HG03342 (cell line): ENCODE measurements at regions not wholly inside any gene's neighbourhood (a gene's known extent, or its start where the extent isn't known, plus 50 kb on each side); places are given as distances from the start of the nearest gene placed in this dataset.

Experiments used
- ATAC-seq: cut with Tn5 transposase; IDR thresholded peaks from one replicate; pipeline ENCODE4 v1.9.1; 2021; ENCODE audit warnings: mild to moderate bottlenecking, moderate library complexity; ENCODE audit not compliant: unreplicated experiment

DNA sequence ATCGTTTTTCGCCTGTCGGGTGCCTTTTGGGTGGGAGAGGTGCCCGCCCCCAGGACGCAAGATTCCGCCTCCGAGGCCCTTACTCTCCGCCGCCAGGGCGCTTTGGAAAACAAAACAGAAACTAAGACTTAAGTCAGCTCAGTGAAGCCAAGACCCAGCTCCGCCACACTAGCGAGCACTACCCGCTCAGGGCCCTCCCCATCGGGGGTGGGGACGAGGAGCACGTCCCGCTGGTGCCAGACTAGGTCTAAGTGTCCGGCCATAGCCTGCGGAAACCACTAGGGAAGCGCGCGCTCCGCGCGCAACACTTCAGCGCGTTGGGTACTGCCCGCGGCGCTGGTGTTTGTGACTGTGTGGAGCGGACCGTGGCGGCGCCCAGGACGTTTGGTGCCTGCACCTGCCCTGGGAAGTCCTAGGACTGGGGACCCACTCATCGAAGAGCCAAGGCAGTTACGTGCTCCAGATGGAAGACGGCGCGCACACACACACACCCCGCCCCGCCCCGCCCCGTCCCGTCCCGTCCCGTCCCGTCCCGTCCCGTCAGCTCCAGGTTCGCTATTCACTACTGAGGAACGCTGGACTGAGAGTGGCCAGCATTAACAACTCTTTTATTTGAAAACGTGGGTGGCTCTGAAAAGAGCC is 57.6 kb upstream of the BOLA1 start:
- peak; percentile 38 for ATAC-seq

DNA sequence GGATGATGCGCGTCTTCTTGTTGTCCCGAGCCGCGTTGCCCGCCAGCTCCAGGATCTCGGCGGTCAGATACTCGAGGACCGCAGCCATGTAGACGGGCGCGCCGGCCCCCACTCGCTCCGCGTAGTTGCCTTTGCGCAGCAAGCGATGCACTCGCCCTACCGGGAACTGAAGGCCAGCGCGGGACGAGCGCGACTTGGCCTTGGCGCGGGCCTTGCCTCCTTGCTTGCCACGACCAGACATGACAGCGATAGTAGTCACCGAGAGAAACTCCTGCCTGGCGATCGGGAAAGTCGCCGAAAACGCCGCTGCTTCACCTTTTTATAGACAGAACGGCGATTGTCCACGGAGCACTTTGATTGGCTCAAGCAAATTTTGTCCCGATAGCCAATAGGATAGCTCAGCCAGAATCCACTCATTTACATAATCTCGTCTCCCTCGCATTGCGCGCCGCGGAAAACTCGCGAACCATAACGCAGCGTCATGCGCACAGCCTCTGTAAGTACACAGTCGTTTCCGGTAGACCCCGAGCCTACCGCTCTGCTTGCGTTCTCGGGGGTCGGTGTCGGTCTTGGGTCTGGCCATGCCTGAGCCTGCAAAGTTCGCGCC is 56.8 kb upstream of the BOLA1 start:
- peak; percentile 52 for ATAC-seq

DNA sequence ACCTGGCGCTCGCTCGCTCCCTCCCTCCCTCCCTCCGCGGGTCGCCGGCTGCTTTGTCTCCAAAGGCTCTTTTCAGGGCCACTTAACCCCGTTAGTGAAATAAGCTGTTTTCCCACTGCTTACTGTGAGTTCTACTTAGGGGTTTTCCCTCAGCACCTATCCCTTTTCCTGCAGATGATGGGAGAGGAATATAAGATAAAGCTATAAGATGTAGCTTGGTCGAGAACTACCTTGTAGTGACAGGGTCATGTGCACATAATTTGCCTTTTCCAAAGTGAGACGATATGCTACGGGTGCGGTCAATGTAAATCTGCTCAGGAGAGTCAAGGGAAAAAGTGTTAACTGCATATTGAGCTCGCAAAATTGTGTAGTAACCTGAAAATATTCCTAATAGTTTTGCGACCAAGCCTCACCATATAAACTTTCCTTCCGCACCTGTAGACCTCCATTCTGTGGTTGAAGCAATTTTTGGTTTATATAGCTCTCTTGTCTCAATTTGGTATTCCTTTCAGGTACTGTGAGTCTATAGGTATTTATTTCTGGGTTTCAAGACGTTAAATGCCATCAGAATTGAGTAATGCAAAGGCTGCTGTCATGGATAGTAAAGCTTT is 55.8 kb upstream of the BOLA1 start:
- no peak for ATAC-seq

DNA sequence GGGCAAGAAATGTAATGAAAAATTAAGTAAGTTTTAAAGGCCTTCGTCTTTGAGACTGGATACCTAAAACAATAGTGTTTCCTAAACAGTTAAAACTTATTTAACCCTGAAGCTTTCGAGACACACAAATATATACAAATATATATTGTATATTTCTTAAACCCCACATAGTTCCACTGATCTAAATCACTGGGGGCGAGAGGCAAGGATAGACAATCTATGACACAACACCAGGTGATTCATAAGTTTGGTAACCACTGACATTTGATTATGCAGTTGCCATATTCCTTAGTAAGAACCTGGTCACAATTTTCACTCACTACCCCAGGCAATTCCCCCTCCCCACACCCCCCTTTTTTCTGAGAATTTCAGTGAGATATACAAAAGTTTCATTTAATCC is 55.3 kb upstream of the BOLA1 start:
- no peak for ATAC-seq

DNA sequence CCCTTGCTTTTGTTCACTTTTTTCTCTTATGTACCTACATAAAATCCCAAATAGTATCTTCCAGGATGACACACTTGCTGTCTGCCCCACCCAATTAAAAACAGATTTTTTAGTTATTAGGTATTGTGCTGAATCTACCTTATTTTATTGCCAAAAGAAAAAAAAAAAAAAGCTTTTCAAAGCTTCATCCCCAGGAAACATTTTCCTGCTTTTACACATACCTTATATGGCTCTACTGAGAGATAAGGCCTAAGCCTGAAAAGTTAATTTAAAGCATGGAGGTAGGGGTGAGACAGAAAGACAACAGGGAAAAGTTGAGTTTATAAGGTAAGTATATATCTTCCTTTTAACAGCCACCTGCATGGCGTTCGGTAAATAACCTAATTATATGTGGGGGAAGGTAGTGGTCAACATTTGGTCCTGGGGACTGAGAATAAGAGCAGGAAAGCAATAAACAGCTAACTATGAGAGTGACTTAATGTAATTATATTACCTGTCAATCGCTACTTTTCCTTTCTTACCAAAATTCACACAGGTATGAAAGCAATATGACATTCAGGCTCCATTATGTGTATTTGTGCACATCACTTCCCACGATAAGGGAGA is 54.6 kb upstream of the BOLA1 start:
- no peak for ATAC-seq

DNA sequence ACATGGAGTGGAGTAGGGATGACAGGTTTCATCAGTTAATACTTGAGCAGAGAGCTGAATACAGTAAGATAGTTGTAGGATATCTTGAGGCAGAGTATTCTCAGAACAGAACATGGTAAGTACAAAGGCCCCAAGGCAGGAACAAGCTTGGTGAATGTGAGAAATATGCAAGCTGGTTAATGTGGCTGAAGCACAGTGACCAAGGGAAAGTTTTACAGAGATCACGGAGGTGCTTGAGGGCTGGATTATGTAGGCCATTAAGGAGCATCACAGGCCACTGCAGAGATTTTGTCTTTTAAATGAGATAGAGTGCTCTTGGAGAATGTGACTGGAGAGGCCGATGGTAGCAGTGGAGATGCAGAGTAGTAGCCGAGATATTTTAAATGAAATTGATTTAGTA is 54.0 kb upstream of the BOLA1 start:
- no peak for ATAC-seq

DNA sequence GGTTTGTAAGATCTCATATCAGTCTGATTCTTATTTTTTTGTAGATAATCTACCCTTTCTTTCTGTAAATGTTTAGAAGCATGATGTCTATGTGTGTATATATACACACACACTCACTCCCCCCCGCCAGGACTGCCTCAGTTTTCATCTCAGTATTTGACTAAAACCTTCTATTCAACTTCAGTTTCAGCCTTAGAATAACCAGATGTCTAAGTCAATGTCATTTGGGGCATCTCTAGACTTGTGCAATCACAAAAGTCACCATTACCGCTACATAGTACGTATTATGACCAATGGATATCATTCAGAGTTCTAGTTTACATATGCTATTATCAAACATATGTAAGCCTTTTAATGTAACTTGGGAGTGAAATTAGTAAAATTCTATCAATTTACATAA is 53.3 kb upstream of the BOLA1 start:
- ATAC-seq, result no peak

DNA sequence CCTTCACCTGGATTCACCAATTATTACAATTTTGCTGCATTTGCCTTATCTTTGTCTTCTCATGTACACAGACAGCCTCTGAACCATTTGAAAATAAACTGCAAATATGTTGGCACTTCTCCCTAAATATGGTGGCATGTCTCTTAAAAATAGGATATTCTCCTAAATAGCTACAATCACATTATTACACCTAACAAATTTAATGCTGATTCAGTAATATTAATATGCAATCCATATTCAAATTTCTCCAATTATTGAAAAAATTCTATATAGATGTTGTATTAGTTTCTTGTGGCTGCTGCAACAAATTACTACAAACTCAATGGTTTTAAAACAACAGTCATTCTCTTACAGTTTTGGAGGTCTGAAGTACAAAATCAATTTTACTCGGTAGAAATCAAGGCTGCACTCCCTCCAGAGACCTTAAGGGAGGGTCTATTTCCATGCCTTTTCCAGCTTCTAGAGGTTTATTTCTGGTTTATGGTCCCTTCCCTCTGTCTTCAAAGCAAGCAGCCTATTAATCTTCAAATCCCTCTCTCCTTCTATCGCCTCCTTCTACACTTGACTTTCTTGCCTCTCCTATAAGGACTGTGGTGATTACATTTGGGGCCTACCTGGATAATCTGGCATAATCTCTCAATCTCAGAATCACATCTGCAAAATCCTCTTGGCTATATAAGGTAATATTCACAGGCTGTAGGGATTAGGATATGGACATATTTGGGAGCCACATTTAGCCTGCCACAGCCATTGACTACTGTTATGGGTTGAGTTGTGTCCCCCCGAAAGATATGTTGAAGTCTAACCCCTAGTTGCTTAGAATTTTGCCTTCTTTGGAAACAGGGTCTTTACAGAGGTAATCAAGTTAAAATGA is 52.5 kb upstream of the BOLA1 start:
- ATAC-seq, result no peak

DNA sequence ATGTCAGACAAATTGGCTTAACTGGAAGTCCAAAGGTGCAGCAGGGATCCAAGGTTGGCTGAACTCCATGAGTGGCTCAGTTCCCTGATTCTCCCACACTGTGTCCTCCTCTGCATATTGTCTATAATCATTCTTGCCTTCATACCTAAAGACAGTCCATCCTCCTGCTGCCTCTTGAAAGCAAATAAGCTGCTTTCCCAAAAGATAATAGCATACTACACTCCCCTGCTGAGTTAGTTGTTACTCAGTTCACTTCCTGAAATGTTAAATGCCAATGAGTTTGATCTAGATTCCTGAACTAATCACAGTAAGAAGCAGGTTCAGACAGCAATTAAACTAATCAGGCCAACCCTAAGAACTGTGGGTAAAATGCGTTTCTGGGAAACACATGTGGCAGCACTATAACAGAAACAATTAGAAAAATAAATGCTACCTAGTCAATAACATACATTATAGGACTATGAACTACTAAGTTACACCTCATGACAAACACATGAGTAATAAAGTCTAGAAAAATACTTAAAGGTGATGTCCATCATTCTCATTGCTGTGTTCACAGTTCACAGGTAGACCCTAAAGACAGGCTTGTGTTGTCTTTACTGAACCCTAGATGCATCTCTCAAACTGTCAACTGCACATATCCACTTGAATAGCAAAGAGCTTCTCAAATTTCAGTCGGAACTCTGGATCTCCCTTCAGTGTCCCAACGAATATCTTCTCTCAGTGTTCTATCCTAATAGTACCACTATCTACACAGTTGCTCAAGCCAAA is 50.8 kb upstream of the BOLA1 start:
- no peak for ATAC-seq

DNA sequence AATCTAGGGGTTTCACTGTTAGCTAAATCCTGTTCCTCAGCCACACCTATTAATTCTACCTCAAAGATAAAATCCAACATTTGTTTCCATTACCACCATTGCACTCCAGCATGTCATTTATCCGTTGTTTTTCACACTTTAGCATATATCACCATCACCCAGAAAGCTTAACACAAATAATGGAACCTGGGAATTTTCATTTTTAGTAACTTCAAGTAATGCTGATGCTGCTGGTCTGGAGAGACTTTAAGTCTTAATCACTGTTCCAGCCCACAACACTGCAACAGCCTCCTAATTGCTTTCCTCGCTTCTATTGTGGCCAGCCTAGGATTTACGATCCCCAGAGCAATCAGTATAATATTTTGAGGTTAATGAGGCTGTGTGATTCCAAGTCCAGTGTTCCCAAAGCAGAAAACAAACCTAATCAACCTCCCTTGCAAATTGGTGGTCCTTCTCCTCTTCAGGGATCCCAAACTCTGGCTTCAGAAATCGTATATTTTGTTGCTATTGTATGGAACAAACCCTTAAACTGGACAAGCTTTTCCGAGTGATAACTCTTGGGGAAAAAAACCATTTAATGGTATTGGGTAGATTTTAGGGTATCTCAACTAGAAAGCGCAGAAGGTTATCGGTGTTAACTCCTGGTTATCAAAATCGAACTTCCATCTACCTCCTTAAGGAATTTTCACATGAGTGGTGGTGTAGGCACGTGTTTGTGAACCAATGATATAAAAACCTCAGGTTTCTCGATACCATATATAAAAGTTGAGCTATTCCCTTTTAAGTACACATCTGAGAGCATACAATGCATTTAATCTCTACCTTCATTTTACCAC is 50.0 kb upstream of the BOLA1 start:
- ATAC-seq, result no peak
